WTC11 (cell line): ENCODE measurements at regions not wholly inside any gene's neighbourhood (a gene's known extent, or its start where the extent isn't known, plus 50 kb on each side); places are given as distances from the start of the nearest gene placed in this dataset.

Experiments used
- ATF2 ChIP-seq: sonication (generic); formaldehyde crosslinking; IDR thresholded peaks from 2 replicates; pipeline ENCODE4 v1.8.1; 2022; ENCODE audit warnings: low read depth, missing genetic modification reagents, borderline replicate concordance
- E2F1 ChIP-seq: sonication (generic); formaldehyde crosslinking; IDR thresholded peaks from 2 replicates; pipeline ENCODE4 v1.8.0; 2022; ENCODE audit warnings: mild to moderate bottlenecking, missing genetic modification reagents
- OVOL2 ChIP-seq: fragments of 250-450 bp; sonication (Bioruptor Pico); IDR thresholded peaks from 2 replicates; pipeline ENCODE4 v1.9.0; 2021; ENCODE audit warnings: mild to moderate bottlenecking, borderline replicate concordance

- TF ChIP-seq ATF2 (CRISPR knock-in tag) (no peak), OVOL2 (CRISPR knock-in tag) (no peak), E2F1 (CRISPR knock-in tag) (no peak)
Observed at GRCh38 chr2:14903709-14904374, 271.3 kb downstream of the LRATD1 start.
